HG03135 (cell line): ENCODE measurements at regions not wholly inside any gene's neighbourhood (a gene's known extent, or its start where the extent isn't known, plus 50 kb on each side); places are given as distances from the start of the nearest gene placed in this dataset.

ENCODE experiments used
- ATAC-seq: cut with Tn5 transposase; IDR thresholded peaks from one replicate; pipeline ENCODE4 v1.9.1; 2021; ENCODE audit warnings: mild to moderate bottlenecking, moderate library complexity; ENCODE audit not compliant: unreplicated experiment

- ATAC-seq: no peak
Observed at GRCh38 chr13:61039302-61039701, 376.3 kb downstream of the PCDH20 start.

- no peak for ATAC-seq
Observed at GRCh38 chr13:61036715-61037114, 378.9 kb downstream of the PCDH20 start.

- ATAC-seq: no peak
Observed at GRCh38 chr13:61030445-61030844, 385.2 kb downstream of the PCDH20 start.

- no peak for ATAC-seq
Observed at GRCh38 chr13:61029064-61029463, 386.6 kb downstream of the PCDH20 start.

- ATAC-seq: no peak
Observed at GRCh38 chr13:61024046-61024445, 391.6 kb downstream of the PCDH20 start.

- no peak for ATAC-seq
Observed at GRCh38 chr13:61021838-61022237, 393.8 kb downstream of the PCDH20 start.

GRCh38 chr13:61013796-61014195, 401.9 kb downstream of the PCDH20 start:
- no peak for ATAC-seq

- ATAC-seq: no peak
Observed at GRCh38 chr13:61010358-61010757, 405.3 kb downstream of the PCDH20 start.

- ATAC-seq: no peak
Observed at GRCh38 chr13:61002686-61003085, 413.0 kb downstream of the PCDH20 start.

GRCh38 chr13:60990032-60990733, 425.5 kb downstream of the PCDH20 start:
- no peak for ATAC-seq

GRCh38 chr13:60986301-60986700, 429.3 kb downstream of the PCDH20 start:
- no peak for ATAC-seq

GRCh38 chr13:60981407-60981806, 434.2 kb downstream of the PCDH20 start:
- no peak for ATAC-seq

GRCh38 chr13:60976367-60976766, 439.3 kb downstream of the PCDH20 start:
- ATAC-seq: no peak

GRCh38 chr13:60974296-60974695, 441.4 kb downstream of the PCDH20 start:
- no peak for ATAC-seq

GRCh38 chr13:60973529-60973928, 442.1 kb downstream of the PCDH20 start:
- no peak for ATAC-seq

- ATAC-seq: no peak
Observed at GRCh38 chr13:60970736-60971135, 444.9 kb downstream of the PCDH20 start.

GRCh38 chr13:60969656-60970055, 446.0 kb downstream of the PCDH20 start:
- ATAC-seq: no peak

- ATAC-seq: no peak
Observed at GRCh38 chr13:60959427-60959826, 456.2 kb downstream of the PCDH20 start.

GRCh38 chr13:60957816-60958215, 457.8 kb downstream of the PCDH20 start:
- ATAC-seq: no peak

GRCh38 chr13:60945396-60945795, 470.3 kb downstream of the PCDH20 start:
- ATAC-seq: no peak

- ATAC-seq: no peak
Observed at GRCh38 chr13:60944863-60945262, 470.8 kb downstream of the PCDH20 start.

GRCh38 chr13:60944016-60944415, 471.6 kb downstream of the PCDH20 start:
- no peak for ATAC-seq

- ATAC-seq: no peak
Observed at GRCh38 chr13:60936281-60936680, 479.4 kb downstream of the PCDH20 start.
